H9 (cell line): ENCODE measurements at regions not wholly inside any gene's neighbourhood (a gene's known extent, or its start where the extent isn't known, plus 50 kb on each side); places are given as distances from the start of the nearest gene placed in this dataset.

ENCODE experiments used
- DNase-seq: peaks from one replicate; pipeline ENCODE4 v3.0.0-alpha.2; 2017
- H2AFZ ChIP-seq: one replicate; pipeline ENCODE4 v1.6.1; 2013; ENCODE audit warnings: mild to moderate bottlenecking, low read length, control low read depth, moderate library complexity
- H2AK5ac ChIP-seq: 2 replicates; pipeline ENCODE4 v1.6.1; 2013; ENCODE audit warnings: low read length, control low read depth, mixed read lengths; ENCODE audit not compliant: insufficient read length
- H2BK120ac ChIP-seq: one replicate; pipeline ENCODE4 v1.6.1; 2013; ENCODE audit warnings: low read depth, mild to moderate bottlenecking, low read length, control low read depth, inconsistent platforms; ENCODE audit not compliant: poor library complexity, severe bottlenecking
- H2BK12ac ChIP-seq: 2 replicates; pipeline ENCODE4 v1.6.1; 2013; ENCODE audit warnings: low read length, control low read depth, mixed read lengths, low read depth; ENCODE audit not compliant: insufficient read length
- H2BK15ac ChIP-seq: 2 replicates; pipeline ENCODE4 v1.6.1; 2013; ENCODE audit warnings: low read depth, low read length, control low read depth
- H2BK20ac ChIP-seq: one replicate; pipeline ENCODE4 v1.6.1; 2013; ENCODE audit warnings: low read depth, mild to moderate bottlenecking, low read length, control low read depth, inconsistent platforms; ENCODE audit not compliant: poor library complexity, severe bottlenecking
- H2BK5ac ChIP-seq: 2 replicates; pipeline ENCODE4 v1.6.1; 2013; ENCODE audit warnings: low read length, control low read depth, mixed read lengths; ENCODE audit not compliant: insufficient read length
- H3K14ac ChIP-seq: 2 replicates; pipeline ENCODE4 v1.6.1; 2013; ENCODE audit warnings: low read length, control low read depth; ENCODE audit not compliant: insufficient read depth
- H3K18ac ChIP-seq: 2 replicates; pipeline ENCODE4 v1.6.1; 2013; ENCODE audit warnings: low read depth, mild to moderate bottlenecking, mixed read lengths, low read length, control low read depth; ENCODE audit not compliant: insufficient read length
- H3K23ac ChIP-seq: 2 replicates; pipeline ENCODE4 v1.6.1; 2013; ENCODE audit warnings: low read length, control low read depth, mixed read lengths, low read depth; ENCODE audit not compliant: insufficient read length
- H3K23me2 ChIP-seq: 2 replicates; pipeline ENCODE4 v1.6.1; 2013; ENCODE audit warnings: low read depth, mild to moderate bottlenecking, mixed read lengths, low read length, control low read depth; ENCODE audit not compliant: insufficient read length, poor library complexity, severe bottlenecking
- H3K27ac ChIP-seq: 2 replicates; pipeline ENCODE4 v1.5.1; 2013; ENCODE audit warnings: low read length, control low read depth, mixed read lengths, low read depth; ENCODE audit not compliant: insufficient read length
- H3K27me3 ChIP-seq: 2 replicates; pipeline ENCODE4 v1.6.1; 2013; ENCODE audit warnings: low read length, control low read depth, inconsistent platforms; ENCODE audit not compliant: insufficient read depth
- H3K4ac ChIP-seq: 2 replicates; pipeline ENCODE4 v1.6.1; 2013; ENCODE audit warnings: low read depth, mild to moderate bottlenecking, control low read depth, inconsistent platforms, low read length, moderate library complexity
- H3K4me1 ChIP-seq: 2 replicates; pipeline ENCODE4 v1.6.1; 2013; ENCODE audit warnings: low read length, control low read depth, inconsistent platforms; ENCODE audit not compliant: insufficient read depth
- H3K4me2 ChIP-seq: 2 replicates; pipeline ENCODE4 v1.6.1; 2013; ENCODE audit warnings: low read length, control low read depth, mixed read lengths; ENCODE audit not compliant: insufficient read length, insufficient read depth
- H3K56ac ChIP-seq: 2 replicates; pipeline ENCODE4 v1.6.1; 2013; ENCODE audit warnings: low read depth, mild to moderate bottlenecking, mixed read lengths, low read length, control low read depth; ENCODE audit not compliant: insufficient read length
- H3K79me1 ChIP-seq: 2 replicates; pipeline ENCODE4 v1.6.1; 2013; ENCODE audit warnings: low read depth, mild to moderate bottlenecking, moderate library complexity, low read length, control low read depth, inconsistent platforms; ENCODE audit not compliant: insufficient read depth, poor library complexity, severe bottlenecking
- H3K79me2 ChIP-seq: 2 replicates; pipeline ENCODE4 v1.6.1; 2013; ENCODE audit warnings: low read length, control low read depth, inconsistent platforms; ENCODE audit not compliant: insufficient read depth
- H3K9ac ChIP-seq: 2 replicates; pipeline ENCODE4 v1.6.1; 2013; ENCODE audit warnings: low read length, control low read depth, mixed read lengths; ENCODE audit not compliant: insufficient read length; ENCODE audit errors: extremely low read depth
- H3K9me3 ChIP-seq: one replicate; pipeline ENCODE4 v1.6.1; 2013; ENCODE audit warnings: low read depth, low read length, inconsistent platforms; ENCODE audit not compliant: control insufficient read depth
- H3T11ph ChIP-seq: one replicate; pipeline ENCODE4 v1.6.1; 2013; ENCODE audit warnings: mild to moderate bottlenecking, low read length, control low read depth, inconsistent platforms
- H4K20me1 ChIP-seq: one replicate; pipeline ENCODE4 v1.6.1; 2013; ENCODE audit not compliant: control insufficient read depth, insufficient read length, insufficient read depth
- H4K5ac ChIP-seq: 2 replicates; pipeline ENCODE4 v1.6.1; 2013; ENCODE audit warnings: low read depth, mild to moderate bottlenecking, mixed read lengths, low read length, control low read depth; ENCODE audit not compliant: insufficient read length
- H4K8ac ChIP-seq: replicated peaks from 2 replicates; pipeline ENCODE4 v1.6.1; 2013; ENCODE audit warnings: low read length, control low read depth, mixed read lengths, low read depth; ENCODE audit not compliant: insufficient read length
- H4K91ac ChIP-seq: 2 replicates; pipeline ENCODE4 v1.6.1; 2013; ENCODE audit warnings: low read depth, mild to moderate bottlenecking, moderate library complexity, mixed read lengths, low read length, control low read depth; ENCODE audit not compliant: insufficient read length
- H3K27ac Mint-ChIP-seq, 3 experiments: 2 replicates in 2 of 3; 3 replicates in 1 of 3; pipeline ENCODE4 v1.8.0; 2020 to 2021; ENCODE audit warnings: mixed read lengths in 3 of 3, mild to moderate bottlenecking in 1 of 3, moderate library complexity in 1 of 3
- H3K27me3 Mint-ChIP-seq: 2 replicates; pipeline ENCODE4 v1.8.0; 2021; ENCODE audit warnings: low read depth, mild to moderate bottlenecking, moderate library complexity, mixed read lengths
- H3K36me3 Mint-ChIP-seq, 3 experiments: 2 replicates in 2 of 3; 3 replicates in 1 of 3; pipeline ENCODE4 v1.8.0; 2020 to 2021; ENCODE audit warnings: low read depth in 3 of 3, mixed read lengths in 3 of 3; ENCODE audit not compliant: insufficient read depth in 1 of 3
- H3K4me1 Mint-ChIP-seq, 2 experiments: 2 replicates each; pipeline ENCODE4 v1.8.0; 2020; ENCODE audit warnings: mixed read lengths in 2 of 2
- H3K4me3 Mint-ChIP-seq, 2 experiments: 2 replicates in 1 of 2; 3 replicates in 1 of 2; pipeline ENCODE4 v1.8.0; 2020 to 2021; ENCODE audit warnings: mild to moderate bottlenecking in 2 of 2, mixed read lengths in 2 of 2, moderate library complexity in 1 of 2
- H3K9me3 Mint-ChIP-seq, 2 experiments: 2 replicates in 1 of 2; 3 replicates in 1 of 2; pipeline ENCODE4 v1.8.0; 2020; ENCODE audit warnings: mild to moderate bottlenecking in 2 of 2, mixed read lengths in 2 of 2, moderate library complexity in 1 of 2
- WGBS: extraction: QIAGEN DNeasy Blood & Tissue Kit; methylation state at CpG from one replicate; pipeline ENCODE4 v1.1.7; 2013; ENCODE audit warnings: missing lambda C conversion rate, low lambda C conversion rate, mixed read lengths; ENCODE audit not compliant: insufficient read length; ENCODE audit errors: extremely low coverage; 5-methylcytosine and 5-hydroxymethylcytosine counted together
- TF ChIP-seq, protein P1 (sequence below): fragments of 200-600 bp; sonication (generic); conservative IDR thresholded peaks from 3 replicates; pipeline ENCODE4 v1.8.0; 2021; ENCODE audit warnings: antibody characterized with exemption, mild to moderate bottlenecking

DNA sequence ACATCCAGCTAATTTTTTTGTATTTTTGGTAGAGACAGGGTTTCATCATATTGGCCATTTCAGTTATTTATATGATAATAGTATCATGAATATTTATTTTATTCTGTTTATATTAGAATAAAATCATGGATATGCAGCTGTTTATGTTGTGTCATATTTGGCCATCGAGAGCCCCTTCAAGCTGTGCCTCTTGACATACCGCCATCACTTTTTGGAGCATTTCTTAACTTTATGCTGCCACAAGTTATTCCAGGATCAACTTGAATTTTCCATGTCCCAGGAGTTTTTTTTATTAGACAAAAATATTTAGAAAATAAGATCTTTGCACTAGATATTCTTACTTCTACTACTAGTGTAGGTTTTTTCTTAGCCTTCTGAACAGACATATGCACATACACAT lies 1067.0 kb upstream of the LRRTM3 start:
- DNase-seq: no peak
- H3K23me2 ChIP-seq: no peaks in the 10 kb centered on the region
- no peak overlapping the region for H2BK5ac ChIP-seq
- H3K27ac ChIP-seq: no peak overlapping the region
- H2AK5ac ChIP-seq: no peak overlapping the region
- no peak overlapping the region for H2BK120ac ChIP-seq
- H2BK12ac ChIP-seq: no peak overlapping the region
- no peaks in the 10 kb centered on the region; the same call in 1 of the 2 replicates for H3K4me1 ChIP-seq
- no peak overlapping the region for H4K5ac ChIP-seq
- Mint-ChIP-seq H3K27ac (no peak overlapping the region), H3K9me3 (no peaks in the 10 kb centered on the region), H3K36me3 (no peaks in the 10 kb centered on the region), H3K4me3 (no peak overlapping the region), H3K4me1 (no peaks in the 10 kb centered on the region), H3K27me3 (no peaks in the 10 kb centered on the region)
- no peak overlapping the region for H4K91ac ChIP-seq
- no peak overlapping the region for H2BK15ac ChIP-seq
- H3T11ph ChIP-seq: no peak overlapping the region
- H3K27me3 ChIP-seq: no peaks in the 10 kb centered on the region
- H4K8ac ChIP-seq: no peak overlapping the region
- no peak overlapping the region for H3K18ac ChIP-seq
- H3K9me3 ChIP-seq: no peaks in the 10 kb centered on the region
- no peaks in the 10 kb centered on the region for H4K20me1 ChIP-seq
- no peak overlapping the region for H3K56ac ChIP-seq
- H3K4ac ChIP-seq: no peak overlapping the region
- H3K14ac ChIP-seq: no peak overlapping the region
- TF ChIP-seq, protein P1, sequence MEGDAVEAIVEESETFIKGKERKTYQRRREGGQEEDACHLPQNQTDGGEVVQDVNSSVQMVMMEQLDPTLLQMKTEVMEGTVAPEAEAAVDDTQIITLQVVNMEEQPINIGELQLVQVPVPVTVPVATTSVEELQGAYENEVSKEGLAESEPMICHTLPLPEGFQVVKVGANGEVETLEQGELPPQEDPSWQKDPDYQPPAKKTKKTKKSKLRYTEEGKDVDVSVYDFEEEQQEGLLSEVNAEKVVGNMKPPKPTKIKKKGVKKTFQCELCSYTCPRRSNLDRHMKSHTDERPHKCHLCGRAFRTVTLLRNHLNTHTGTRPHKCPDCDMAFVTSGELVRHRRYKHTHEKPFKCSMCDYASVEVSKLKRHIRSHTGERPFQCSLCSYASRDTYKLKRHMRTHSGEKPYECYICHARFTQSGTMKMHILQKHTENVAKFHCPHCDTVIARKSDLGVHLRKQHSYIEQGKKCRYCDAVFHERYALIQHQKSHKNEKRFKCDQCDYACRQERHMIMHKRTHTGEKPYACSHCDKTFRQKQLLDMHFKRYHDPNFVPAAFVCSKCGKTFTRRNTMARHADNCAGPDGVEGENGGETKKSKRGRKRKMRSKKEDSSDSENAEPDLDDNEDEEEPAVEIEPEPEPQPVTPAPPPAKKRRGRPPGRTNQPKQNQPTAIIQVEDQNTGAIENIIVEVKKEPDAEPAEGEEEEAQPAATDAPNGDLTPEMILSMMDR: no peak
- H3K4me2 ChIP-seq: no peak overlapping the region
- H3K79me2 ChIP-seq: no peaks in the 10 kb centered on the region
- H3K9ac ChIP-seq: no peak overlapping the region
- no peak overlapping the region for H3K23ac ChIP-seq
- no CpG with 5 or more reads among the region's 2 CpGs for WGBS
- H2AFZ ChIP-seq: no peak overlapping the region
- H3K79me1 ChIP-seq: no peaks in the 10 kb centered on the region
- no peak overlapping the region for H2BK20ac ChIP-seq
